Activated CD4-positive, CD25-positive, alpha-beta regulatory T cell (primary cell): ENCODE measurements at regions not wholly inside any gene's neighbourhood (a gene's known extent, or its start where the extent isn't known, plus 50 kb on each side); places are given as distances from the start of the nearest gene placed in this dataset.

Experiments used
- DNase-seq, 4 experiments: peaks; one replicate each; lab custom pipeline; 2025; lab: John Stamatoyannopoulos, UW

GRCh38 chr22:49367041-49367697 is 460.5 kb downstream of the BRD1 start:
- DNase-seq = no peak

DNA sequence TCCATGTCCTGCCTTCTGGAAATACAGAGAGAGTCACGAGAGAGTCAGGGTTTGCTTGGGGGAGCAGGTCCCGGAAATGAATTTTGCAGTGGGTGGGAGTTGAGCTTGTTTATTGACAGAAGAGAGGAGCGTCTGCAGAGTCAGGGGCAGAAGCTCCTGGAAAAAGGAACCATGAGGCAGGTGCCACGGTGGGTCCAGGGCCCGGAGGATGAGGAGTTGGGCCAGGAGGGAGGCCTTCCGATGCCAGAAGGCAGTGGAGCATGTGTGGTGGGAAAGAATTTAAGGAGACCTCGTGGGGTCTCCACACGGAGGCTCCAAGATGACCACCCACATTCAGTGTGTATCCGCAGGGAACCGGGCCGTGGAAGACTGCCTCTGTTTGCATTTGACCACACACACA is 461.2 kb downstream of the BRD1 start:
- DNase-seq = no peak

- DNase-seq = no peak
Measured at GRCh38 chr22:49365910-49366309, 461.8 kb downstream of the BRD1 start.

DNA sequence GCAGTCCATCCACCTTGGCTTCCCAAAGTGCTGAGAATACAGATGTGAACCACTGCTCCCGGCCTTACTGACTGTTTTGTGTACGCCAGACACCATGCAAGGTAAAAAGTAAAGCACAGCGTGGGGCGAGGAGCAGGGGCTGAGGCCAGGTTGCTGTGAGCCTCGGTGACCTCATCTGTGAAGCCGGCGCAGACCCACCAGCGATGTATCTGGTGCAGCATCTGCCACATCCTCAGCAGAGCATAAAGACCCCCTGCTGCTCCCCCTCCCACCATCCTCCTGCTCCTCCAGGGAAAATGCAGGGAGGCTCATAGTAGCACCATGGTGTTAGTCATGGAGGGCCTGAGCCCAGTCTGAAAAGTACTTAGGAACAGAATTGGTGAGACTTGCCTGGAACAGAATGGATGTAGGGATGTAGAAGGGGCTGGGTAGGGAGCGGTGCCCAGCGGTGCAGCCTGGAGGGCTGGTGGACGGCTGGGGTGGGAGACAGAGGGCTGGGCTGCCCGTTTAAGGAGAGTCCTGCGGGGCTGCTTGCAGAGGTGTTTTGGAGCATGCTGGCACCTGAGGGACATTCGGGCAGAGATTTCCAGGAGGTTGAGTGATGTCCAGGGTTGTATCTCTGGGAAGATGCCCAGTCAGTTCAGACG is 462.4 kb downstream of the BRD1 start:
- DNase-seq = no peak

DNA sequence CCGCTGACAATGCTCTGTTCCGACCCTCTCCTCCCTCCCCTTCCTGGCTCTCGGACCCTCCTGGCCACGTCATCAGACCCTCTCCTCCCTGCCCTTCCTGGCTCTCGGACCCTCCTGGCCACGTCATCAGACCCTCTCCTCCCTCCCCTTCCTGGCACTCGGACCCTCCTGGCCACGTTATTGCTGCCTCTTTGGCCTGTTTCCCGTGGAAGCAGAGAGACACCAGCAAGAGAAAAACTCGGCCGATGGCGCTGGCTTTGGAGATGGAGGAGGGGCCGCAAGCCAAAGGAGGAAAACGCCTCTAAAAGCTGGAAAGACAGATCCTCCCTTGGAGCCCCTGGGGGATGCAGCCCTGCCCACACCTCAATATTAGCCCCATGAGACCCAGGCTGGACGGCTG is 463.3 kb downstream of the BRD1 start:
- DNase-seq = no peak

DNA sequence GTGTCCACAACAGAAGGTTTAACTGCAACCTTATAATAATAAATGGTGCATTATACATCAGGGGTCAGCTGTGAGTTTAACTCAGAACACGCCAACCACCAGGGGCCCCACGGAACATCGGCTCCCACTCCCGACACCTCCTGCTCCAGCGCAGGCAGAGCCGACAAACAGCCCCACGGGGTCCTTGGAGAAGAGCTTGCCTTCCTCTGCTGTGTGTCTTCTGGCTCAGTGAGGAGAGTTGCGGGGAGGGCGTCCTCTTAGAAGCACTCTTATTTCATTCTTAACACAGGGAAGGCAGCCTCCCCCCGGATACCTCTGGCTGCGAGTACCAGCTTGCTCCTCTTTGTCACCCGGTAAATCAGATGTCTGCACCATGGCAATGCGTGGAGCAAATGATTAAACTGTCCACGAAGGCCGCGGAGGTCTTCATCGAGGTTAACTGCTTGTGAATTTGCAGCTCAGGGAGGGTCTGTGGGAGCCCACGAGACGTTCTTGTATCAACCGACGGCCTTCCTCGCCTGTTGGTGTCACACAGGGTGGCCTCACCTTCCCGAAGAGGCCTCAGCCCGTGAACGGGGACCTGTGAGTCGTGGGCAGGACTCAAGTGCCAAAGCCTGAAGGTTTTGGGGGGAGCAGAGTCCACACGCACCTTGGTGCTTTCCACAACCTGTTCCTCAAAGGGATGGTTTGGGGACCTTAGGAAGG is 464.0 kb downstream of the BRD1 start:
- no peak for DNase-seq

DNA sequence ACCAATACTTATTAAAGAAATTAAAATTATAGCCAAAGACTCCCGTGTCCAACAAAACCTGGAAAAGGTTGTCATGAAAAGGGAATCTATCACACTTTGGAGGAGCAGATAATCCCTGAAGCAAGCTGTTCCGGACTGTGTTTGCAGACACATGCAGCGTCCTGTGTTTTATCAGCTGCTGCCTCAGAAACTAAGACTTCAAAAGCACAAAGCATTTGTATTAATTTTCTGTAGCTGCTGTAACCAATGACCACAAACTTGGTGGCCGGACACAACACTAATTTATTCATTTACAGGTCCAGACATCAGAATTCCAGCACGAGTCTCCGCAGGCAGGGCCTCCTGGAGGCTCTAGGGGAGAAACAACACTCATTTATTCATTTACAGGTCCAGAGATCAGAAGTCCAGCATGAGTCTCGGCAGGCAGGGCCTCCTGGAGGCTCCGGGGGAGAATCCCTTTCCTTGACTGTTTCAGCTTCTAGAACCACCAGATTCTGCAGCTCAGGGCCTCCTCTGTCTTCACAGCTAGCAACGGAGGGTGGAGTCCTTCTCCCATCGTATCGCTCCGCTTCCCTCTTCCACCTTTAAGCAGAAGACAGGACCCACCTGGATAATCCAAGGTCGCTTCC is 465.3 kb downstream of the BRD1 start:
- DNase-seq = no peak

DNA sequence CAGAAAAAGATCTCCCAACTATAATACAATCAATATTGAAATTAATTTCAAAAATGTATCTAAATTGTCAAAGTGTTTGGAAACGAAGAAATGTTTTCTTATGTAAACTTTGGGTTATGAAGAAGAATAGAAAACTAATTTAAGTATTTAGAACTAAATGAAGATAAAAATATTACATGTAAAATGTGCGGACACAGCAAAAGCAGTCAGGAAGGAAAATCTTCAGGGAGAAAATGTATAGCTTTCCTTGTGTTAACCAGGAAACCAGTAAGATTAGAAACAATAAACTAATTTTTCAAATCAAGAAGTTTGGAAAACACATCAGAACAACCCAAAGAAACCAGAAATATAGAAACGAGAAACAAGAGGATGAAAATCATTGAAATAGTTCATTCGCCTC is 466.5 kb downstream of the BRD1 start:
- no peak for DNase-seq

DNA sequence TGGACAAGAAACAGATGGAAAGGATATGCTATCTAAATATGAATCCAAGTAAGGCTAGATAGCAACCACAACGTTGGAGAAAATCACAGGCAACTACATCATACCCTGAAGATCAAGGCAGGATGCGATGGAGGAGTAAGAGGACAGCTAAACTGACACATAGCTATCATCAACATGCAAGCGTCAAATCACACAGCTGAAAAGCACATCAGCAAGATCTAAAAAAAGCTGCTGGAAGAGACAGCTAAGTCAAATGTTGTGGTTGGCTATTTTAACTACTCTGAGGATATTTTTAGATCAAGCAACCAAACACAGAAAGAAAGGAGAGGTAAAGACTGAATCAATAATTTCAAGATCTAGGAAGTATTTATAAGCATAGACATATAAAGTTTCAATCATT is 466.9 kb downstream of the BRD1 start:
- no peak for DNase-seq

GRCh38 chr22:49359076-49359475 is 468.6 kb downstream of the BRD1 start:
- DNase-seq = no peak

DNA sequence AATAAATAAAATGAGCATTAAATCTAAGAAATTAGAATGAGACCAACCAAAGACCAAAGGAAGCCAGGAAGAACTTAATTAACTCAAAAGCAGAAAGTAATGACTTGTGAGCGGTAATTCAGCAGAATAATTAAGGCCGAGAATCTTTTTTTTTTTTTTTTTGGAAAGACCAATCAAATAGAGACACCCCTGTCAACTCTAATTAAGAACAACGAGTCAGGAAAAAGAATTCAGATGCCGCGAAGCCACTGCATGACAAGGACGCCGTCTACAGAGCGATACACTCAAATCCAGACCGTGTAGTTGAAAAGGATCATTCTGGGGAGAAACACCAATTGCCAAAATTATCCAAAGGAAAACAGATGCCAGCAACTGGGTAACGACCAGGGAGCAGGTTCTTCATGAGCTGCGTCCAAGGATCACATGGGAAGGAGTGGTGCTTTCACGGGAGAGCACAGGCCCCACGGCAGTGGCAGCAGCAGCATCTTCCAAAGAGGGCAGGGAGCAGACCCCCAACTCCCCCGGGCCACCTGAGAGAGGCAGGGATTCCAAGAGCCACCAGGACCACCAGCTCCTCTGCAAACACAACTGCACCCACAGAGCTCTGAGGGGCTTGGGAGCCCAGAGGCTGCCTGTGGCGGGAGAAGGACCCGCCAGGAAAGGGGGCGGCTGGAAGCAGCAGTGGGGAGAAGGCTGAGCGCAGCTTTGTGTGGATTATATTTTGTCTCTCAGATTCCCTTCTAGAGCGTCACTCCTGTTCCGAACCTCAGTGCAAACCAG is 469.8 kb downstream of the BRD1 start:
- DNase-seq = no peak

GRCh38 chr22:49356428-49356827 is 471.2 kb downstream of the BRD1 start:
- DNase-seq = no peak

DNA sequence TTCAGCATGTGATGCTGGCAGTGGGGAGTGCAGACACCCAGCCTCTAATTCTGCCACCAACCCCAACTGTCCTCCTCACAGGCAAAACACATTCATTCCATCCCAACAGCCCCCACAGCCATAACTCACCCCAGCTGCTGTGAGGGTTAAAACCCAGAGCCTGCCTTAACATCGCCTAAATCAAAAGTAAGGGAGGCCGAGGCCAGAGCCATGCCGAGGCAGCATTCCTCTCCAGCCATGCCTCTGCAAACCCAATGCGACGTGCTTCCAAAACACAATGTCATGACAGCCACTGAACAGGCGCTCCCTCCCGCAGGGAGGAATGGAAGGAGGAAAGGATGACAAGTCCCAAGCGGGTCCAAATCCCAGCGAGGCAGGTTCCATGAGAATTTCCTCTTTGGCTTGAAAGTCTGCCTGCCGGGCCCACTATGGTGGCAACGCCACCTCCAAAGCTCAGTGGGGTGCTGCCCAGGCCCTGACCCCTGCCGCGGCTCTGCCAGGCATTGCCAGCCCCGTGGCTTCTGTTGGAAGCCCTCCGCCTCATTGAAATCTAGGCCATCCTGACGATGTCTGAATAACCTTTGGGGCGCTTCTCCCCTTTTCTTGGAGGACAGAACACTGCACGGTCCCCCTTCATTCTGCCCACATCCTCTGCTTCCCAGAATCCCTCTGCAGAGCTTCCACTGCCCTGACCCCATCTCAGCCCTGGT is 472.3 kb downstream of the BRD1 start:
- no peak for DNase-seq

DNA sequence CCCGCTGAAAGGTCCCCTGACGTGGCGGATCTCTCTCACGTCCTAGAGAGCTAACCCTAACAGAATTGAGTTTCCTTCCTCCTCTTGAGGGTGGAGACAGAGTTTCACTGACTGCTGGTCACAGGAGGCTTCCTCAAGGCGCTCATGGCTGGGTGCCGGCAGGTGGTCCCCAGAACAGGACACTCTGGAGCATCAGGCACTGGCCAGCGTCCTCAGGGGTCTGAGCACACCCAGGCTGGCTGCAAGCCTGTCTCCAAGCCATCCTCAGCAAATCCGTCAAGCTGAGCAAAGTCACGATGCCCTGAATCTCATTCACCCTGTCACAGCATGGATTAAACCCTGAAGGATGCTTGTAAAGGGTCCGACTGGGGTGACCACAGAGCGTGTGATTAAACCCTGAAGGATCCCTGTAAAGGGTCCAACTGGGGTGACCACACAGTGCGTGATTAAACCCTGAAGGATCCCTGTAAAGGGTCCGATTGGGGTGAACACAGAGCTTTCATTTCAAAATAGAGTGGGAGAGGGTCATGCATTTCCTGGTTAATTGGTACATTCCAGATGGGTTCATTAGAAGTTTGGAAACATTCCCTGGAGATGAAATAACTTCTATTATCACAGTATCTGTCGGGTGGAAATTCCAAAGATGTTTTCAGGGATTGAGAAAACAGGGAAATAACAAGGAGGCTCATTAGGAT is 473.0 kb downstream of the BRD1 start:
- no peak for DNase-seq

- DNase-seq = no peak
Measured at GRCh38 chr22:49353235-49353634, 474.4 kb downstream of the BRD1 start.

- no peak for DNase-seq
Measured at GRCh38 chr22:49352361-49353169, 475.1 kb downstream of the BRD1 start.

DNA sequence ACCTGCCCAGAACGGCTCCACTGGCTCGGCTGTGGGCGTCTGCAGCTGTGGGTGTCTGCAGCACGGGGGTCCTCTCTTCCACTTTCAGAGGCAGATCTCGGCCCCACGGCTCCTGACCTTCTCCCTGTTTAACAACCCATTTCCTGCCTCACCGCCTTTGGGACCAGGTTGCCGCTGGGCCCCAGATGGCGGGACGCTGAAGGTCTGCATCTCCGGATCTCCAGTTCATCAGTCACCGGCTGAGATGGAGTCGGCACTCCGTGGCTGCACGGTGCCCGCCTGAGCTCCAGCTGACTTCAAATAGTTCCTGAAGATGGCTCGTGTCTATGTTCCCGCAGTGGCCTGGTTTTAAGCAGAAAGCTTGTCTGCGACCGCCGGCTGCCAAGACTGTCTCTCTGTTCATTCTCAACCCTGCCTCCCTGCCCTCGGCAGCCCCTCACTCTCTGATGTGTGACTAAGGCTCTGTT is 475.9 kb downstream of the BRD1 start:
- no peak for DNase-seq

- DNase-seq = no peak
Measured at GRCh38 chr22:49350441-49351121, 477.1 kb downstream of the BRD1 start.

DNA sequence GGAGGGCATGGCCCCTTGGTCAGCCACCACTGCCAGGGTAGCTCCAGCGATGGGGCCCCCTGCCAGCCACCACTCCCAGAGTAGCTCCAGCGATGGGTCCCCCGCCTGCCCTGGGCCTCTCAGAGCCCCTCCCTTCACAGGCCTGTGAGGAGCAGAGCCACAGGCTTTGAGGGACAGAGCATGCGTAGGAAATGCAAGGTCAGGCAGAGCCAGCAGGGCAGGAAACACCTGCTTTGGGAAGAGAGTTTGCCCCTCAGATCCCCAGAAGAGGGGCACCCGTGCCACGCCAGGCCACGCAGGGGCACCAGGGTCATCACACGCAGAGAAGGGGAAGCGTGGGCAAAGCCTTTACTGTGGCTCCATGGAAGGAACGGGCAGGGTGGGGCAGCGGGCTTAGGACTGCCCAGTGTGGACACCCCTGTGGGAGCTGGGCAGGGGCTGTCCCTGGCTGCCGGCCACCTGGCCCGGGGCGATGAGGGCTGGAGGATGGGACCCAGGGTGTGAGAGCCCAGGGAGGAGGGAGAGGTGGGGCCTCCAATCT is 477.8 kb downstream of the BRD1 start:
- no peak for DNase-seq
